Activated T-cell treated with anti-CD3 and anti-CD28 coated beads, Interleukin-2, amount 50 U/mL, for 4 hours (primary cell): ENCODE measurements at regions not wholly inside any gene's neighbourhood (a gene's known extent, or its start where the extent isn't known, plus 50 kb on each side); places are given as distances from the start of the nearest gene placed in this dataset.

Source experiments
- ATAC-seq, 2 donors: fragments of 200-7000 bp; cut with Tn5 transposase; one replicate each; pipeline ENCODE4 v1.10.0; 2021
- DNase-seq: peaks from one replicate; pipeline ENCODE4 v3.0.0-alpha.2; 2020
- H3K27me3 Mint-ChIP-seq: one replicate; pipeline ENCODE4 v1.8.0; 2021; ENCODE audit warnings: low read depth, mixed read lengths
- H3K36me3 Mint-ChIP-seq: one replicate; pipeline ENCODE4 v1.8.0; 2022; ENCODE audit warnings: mixed read lengths; ENCODE audit not compliant: insufficient read depth
- H3K4me1 Mint-ChIP-seq: one replicate; pipeline ENCODE4 v1.8.0; 2021; ENCODE audit warnings: low read depth, mixed read lengths
- H3K4me3 Mint-ChIP-seq: one replicate; pipeline ENCODE4 v1.8.0; 2021; ENCODE audit warnings: mild to moderate bottlenecking, moderate library complexity, mixed read lengths
- H3K9me3 Mint-ChIP-seq: one replicate; pipeline ENCODE4 v1.8.0; 2021; ENCODE audit warnings: mixed read lengths

DNA sequence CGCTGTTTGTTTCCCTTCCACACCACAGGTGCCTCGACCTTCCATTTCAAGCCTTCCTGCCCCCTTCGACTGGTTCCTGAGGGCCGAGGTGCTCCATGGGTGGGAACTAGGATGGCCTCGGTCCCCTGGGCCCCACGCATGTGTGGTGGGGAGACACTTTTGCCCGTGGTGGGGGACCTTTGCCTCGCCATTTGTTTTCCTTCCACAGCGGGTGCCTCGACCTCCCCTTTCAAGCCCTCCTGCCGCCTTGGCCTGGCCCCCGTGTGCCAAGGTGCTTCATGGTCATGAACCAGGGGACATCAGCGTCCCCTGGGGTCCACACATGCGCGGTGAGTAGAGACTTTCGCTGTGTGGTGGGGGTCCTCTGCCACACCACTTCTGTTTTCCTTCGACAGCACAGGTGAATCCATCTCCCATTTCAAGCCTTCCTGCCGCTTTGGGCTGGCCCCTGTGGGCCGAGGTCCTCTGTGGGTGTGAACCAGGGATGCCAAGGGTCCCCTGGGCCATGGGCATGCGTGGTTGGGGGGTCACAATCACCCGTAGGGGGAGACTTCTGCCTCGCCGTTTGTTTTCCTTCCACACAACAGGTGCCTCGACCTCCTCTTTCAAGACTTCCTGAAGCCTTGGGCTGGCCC, 364.4 kb downstream of the ALG10 start:
- Mint-ChIP-seq H3K4me1 (no peaks in the 10 kb centered on the region), H3K4me3 (no peak overlapping the region), H3K27me3 (no peaks in the 10 kb centered on the region), H3K36me3 (peaks cover 1% of the 10 kb centered on the region), H3K9me3 (peaks cover 16% of the 10 kb centered on the region)
- DNase-seq (no peak), ATAC-seq (no peak)

DNA sequence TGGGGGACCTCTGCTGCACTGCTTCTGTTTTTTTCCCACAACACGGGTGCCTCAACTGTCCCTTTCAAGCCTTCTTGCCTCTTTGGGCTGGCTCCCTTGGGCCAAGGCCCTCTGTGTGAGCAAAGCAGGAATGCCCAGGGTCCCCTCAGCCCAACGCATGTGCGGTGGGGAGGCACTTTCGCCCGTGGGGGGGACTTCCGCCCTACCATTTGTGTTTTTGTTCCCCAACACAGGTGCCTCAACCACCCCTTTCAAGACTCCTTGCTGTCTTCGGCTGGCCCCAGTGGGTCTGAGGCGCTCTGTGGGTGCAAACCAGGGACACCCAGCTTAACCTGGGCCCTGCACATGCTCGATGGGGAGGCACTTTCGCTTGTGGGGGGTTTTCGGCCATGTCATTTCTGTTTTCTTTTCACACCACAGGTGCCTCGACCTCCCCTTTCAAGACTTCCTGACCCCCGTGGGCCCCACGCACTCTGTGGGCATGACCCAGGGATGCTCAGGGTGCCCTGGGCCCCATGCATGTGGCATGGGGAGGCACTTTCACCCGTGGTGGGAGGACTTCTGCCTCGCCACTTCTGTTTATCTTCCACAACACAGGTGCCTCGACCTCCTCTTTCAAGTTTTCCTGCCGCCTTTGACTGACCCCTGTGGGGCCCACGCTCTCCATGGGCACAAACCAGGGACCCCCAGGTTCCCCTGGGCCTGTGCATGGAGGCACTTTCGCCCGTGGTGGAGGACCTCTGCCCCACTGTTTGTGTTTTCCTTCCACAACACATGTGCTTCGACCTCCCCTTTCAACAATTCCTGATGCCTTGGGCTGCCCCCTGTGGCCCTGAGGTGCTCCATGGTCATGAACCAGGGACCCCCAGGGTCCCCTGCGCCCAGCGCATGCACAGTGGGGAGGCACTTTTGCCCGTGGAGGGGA, 365.7 kb downstream of the ALG10 start:
- no peak for DNase-seq
- H3K4me1 Mint-ChIP-seq: no peaks in the 10 kb centered on the region
- peaks cover 1% of the 10 kb centered on the region for H3K36me3 Mint-ChIP-seq
- H3K9me3 Mint-ChIP-seq: peaks cover 13% of the 10 kb centered on the region
- no peaks in the 10 kb centered on the region for H3K27me3 Mint-ChIP-seq
- H3K4me3 Mint-ChIP-seq: no peak overlapping the region
- ATAC-seq: no peak

DNA sequence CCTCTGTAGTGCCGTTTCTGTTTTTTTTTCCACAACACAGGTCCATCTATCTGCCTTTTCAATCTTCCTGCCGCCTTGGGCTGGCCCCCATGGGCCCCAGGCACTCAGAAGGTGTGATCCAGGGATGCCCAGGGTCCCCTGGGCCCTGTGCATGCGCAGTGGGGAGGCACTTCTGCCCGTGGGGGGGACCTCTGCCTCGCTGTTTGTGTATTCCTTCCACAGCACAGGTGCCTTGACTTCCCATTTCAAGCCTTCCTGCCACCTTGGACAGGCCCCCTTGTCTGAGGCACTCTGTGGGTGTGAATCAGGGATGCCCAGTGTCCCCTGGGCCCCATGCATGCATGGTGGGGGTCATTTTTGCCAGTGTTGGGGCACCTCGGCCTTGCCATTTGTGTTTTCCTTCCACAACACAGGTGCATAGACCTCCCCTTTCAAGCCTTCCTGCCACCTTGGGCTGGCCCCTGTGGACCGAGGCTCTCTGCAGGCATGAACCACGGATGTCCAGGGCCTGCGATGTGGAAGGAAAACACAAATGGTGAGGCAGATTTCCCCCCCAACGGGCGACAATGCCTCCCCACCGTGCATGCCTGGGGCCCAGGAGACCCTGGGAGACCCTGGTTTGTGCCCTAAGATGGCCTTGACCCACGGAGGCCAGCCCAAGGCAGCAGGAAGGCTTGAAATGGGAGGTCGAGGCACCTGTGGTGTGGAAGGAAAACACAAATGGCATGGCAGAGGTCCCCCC, 366.5 kb downstream of the ALG10 start:
- no peak overlapping the region for H3K4me3 Mint-ChIP-seq
- H3K27me3 Mint-ChIP-seq: no peaks in the 10 kb centered on the region
- peaks cover 13% of the 10 kb centered on the region for H3K9me3 Mint-ChIP-seq
- DNase-seq (no peak), ATAC-seq (no peak)
- H3K36me3 Mint-ChIP-seq: peaks cover 1% of the 10 kb centered on the region
- H3K4me1 Mint-ChIP-seq: no peaks in the 10 kb centered on the region

DNA sequence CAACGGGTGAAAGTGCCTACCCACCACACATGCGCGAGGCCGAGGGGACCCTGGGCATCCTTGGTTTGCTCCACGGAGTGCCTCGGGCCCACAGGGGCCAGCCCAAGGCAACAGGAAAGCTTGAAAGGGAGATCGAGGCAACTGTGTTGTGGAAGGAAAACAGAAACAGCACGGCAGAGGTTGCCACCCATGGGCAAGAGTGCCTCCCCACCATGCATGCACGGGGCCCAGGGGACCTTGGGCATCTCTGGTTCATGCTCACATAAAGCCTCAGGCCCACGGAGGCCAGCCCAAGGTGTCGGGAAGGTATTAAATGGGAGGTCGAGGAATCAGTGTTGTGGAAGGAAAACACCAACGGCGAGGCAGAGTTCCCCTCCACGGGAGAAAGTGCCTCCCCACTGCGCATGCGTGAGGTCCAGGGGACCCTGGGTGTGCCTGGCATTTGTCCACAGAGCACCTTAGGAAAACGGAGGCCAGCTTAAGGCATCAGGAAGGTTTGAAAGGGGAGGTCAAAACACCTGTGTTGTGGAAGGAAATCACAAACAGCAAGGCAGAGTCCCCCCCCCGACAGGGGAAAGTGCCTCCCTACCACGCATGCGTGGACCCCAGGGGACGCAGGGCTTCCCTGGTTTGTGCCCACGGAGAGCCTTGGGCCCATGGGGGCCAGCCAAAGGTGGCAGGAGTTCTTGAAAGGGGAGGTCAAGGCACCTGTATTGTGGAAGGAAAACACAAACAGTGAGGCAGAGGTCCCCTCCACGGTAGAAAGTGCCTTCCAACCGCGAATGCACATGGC, 367.3 kb downstream of the ALG10 start:
- ATAC-seq: no peak
- H3K9me3 Mint-ChIP-seq: peaks cover 13% of the 10 kb centered on the region
- DNase-seq: no peak
- H3K4me3 Mint-ChIP-seq: no peak overlapping the region
- H3K4me1 Mint-ChIP-seq: no peaks in the 10 kb centered on the region
- peaks cover 1% of the 10 kb centered on the region for H3K36me3 Mint-ChIP-seq
- H3K27me3 Mint-ChIP-seq: no peaks in the 10 kb centered on the region

DNA sequence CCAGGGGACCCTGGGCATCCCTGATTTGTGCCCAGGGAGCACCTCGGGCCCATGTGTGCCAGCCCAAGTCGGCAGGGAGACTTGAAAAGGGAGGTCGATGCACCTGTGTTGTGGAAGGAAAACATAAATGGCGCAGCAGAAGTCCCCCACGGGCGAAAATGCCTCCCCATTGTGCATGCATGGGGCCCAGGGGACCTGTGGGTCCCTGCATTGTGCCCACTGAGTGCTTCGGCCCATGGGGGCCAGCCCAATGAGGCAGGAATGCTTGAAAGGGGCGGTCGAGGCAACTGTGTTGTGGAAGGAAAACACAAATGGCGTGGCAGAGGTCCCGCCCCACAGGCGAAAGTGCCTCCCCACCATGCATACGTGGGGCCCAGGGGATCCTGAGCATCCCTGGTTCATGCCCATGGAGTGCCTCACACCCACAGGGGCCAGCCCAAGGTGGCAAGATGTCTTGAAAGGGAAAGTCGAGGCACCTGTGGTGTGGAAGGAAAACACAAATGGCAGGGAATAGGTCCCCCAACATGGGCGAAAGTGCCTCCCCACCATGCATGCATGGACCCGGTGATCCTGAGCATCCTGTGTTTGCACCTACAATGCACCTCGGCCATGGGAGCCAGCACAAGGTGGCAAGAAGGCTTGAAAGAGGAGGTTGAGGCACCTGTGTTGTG, 368.0 kb downstream of the ALG10 start:
- DNase-seq (no peak), ATAC-seq (no peak)
- Mint-ChIP-seq H3K4me1 (no peaks in the 10 kb centered on the region), H3K4me3 (no peak overlapping the region), H3K36me3 (peaks cover 1% of the 10 kb centered on the region), H3K27me3 (no peaks in the 10 kb centered on the region), H3K9me3 (peaks cover 10% of the 10 kb centered on the region)

DNA sequence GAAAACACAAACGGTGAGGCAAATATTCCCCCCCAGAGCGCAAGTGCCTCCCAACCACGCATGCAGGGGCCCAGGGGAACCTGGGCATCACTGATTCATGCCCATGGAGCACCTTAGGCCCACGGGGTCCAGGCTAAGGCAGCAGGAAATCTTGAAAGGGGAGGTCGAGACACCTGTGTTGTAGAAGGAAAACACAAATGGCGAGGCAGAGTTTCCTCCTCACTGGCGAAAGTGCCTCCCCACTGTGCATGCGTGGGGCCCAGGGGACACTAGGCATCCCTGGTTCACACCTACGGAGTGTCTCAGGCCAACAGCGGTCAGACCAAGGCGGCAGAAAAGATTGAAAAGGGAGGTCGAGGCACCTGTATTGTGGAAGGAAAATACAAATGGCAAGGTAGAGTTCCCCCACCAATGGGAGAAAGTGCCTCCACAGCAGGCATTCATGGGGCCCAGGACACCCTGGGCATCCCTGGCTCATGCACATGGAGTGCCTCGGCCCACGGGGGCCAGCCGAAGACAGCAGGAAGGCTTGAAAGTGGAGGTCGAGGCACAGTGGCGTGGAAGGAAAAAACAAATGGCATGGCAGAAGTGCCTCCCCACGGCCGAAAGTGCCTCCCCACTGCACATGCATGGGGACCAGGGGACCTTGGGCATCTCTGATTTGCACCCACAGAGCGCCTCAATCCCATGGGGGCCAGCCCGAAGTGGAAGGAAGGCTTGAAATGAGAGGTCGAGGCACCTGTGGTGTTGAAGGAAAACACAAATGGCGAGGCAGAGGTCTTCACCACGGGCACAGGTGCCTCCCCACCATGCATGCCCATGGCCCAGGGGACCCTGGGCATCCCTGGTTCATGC, 368.8 kb downstream of the ALG10 start:
- no peaks in the 10 kb centered on the region for H3K27me3 Mint-ChIP-seq
- peaks cover 5% of the 10 kb centered on the region for H3K9me3 Mint-ChIP-seq
- no peak for ATAC-seq
- H3K4me3 Mint-ChIP-seq: no peak overlapping the region
- H3K36me3 Mint-ChIP-seq: peaks cover 1% of the 10 kb centered on the region
- no peaks in the 10 kb centered on the region for H3K4me1 Mint-ChIP-seq
- DNase-seq: no peak

DNA sequence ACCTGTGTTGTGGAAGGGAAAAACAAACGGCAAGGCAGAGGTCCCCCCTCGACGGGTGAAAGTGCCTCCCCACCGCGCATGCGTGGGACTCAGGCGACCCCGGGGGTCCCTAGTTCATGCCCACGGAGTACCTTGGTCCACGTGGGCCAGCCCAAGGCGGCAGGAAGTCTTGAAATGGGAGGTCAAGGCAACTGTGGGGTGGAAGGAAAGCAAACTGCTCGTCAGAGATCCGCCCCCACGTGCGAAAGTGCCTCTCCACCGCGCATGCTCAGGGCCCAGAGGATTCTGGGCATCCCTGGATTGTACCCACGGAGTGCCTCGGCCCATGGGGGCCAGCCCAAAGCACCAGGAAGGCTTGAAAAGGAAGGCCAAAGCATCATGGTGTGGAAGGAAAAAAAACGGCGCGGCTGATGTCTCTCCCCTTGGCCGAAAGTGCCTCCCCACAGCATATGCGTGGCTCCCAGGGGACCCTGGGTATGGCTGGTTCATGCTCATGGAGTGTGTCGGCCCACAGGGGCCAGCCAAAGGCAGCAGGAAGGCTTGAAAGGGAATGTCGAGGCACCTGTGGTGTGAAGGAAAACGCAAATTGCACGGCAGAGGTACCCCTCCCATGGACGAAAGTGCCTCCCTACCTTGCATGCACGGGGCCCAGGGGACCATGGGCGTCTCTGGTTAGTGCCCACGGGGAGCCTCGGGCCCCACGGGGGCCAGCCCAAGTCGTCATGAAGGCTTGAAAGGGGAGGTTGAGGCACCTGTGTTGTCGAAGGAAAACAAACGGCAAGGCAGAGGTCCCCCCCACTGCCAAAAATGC, 369.7 kb downstream of the ALG10 start:
- H3K27me3 Mint-ChIP-seq: no peaks in the 10 kb centered on the region
- no peaks in the 10 kb centered on the region for H3K4me1 Mint-ChIP-seq
- no peak overlapping the region for H3K4me3 Mint-ChIP-seq
- ATAC-seq (no peak), DNase-seq (no peak)
- no peaks in the 10 kb centered on the region for H3K9me3 Mint-ChIP-seq
- peaks cover 1% of the 10 kb centered on the region for H3K36me3 Mint-ChIP-seq

DNA sequence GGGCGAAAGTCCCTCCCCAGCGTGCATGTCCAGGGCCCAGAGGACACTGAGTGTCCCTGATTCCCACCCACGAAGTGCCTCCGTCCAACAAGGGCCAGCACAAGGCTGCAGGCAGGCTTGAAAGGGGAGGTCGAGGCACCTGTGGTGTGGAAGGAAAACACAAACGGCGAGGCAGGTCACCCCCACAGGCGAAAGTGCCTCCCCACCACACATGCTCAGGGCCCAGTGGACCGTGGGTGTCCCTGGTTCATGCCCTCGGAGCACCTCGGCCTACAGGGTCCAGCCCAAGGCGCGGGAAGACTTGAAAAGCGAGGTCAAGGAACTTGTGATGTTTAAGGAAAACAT, 370.4 kb downstream of the ALG10 start:
- no peak overlapping the region for H3K4me3 Mint-ChIP-seq
- H3K4me1 Mint-ChIP-seq: no peaks in the 10 kb centered on the region
- no peaks in the 10 kb centered on the region for H3K27me3 Mint-ChIP-seq
- ATAC-seq (no peak), DNase-seq (peak; percentile 3)
- H3K36me3 Mint-ChIP-seq: peaks cover 1% of the 10 kb centered on the region
- no peaks in the 10 kb centered on the region for H3K9me3 Mint-ChIP-seq

DNA sequence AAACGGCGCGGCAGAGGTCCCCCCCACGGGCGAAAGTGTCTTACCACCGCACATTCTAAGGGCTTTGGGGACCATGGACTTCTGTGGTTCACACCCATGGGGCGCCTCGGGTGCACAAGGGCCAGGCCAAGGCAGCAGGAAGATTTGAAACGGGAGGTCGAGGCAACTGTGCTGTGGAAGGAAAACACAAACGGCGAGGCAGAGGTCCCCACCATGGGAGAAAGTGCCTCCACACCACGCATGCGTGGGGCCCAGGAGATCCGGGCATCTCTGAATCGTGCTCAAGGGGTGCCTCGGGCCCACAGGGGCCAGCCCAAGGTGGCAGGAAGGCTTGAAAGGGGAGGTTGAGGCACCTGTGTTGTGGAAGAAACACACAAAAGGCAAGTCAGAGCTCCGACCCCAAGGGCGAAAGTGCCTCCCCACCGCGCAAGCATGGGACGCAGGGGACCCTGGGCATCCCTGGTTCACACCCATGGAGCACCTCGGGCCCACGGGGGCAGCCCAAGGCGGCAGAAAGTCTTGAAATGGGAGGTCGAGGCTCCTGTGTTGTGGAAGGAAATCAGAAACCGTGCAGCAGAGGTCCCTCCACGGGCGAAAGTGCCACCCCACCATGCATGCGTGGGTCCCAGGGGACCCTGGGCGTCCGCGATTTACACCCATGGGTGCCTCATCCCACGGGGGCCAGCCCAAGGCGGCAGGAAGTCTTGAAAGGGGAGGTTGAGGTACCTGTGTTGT, 371.0 kb downstream of the ALG10 start:
- Mint-ChIP-seq H3K36me3 (peaks cover 1% of the 10 kb centered on the region), H3K4me1 (no peaks in the 10 kb centered on the region), H3K27me3 (no peaks in the 10 kb centered on the region), H3K4me3 (no peak overlapping the region), H3K9me3 (no peaks in the 10 kb centered on the region)
- DNase-seq (no peak), ATAC-seq (no peak)

DNA sequence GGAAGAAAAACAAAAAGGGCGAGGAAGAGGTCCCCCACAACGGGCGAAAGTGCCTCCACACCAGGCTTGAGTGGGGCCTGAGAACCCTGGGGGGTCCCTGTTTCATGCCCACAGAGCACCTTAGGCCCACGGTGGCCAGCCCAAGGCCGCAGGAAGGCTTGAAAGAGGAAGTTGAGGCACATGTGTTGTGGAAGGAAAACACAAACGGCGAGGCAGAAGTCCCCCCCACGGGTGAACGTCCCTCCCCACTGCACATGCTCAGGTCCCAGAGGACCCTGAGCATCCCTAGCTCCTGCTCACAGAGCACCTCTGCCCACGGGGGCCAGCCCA, 371.5 kb downstream of the ALG10 start:
- peaks cover 1% of the 10 kb centered on the region for H3K36me3 Mint-ChIP-seq
- no peaks in the 10 kb centered on the region for H3K27me3 Mint-ChIP-seq
- no peaks in the 10 kb centered on the region for H3K9me3 Mint-ChIP-seq
- DNase-seq (no peak), ATAC-seq (no peak)
- no peaks in the 10 kb centered on the region for H3K4me1 Mint-ChIP-seq
- H3K4me3 Mint-ChIP-seq: no peak overlapping the region

DNA sequence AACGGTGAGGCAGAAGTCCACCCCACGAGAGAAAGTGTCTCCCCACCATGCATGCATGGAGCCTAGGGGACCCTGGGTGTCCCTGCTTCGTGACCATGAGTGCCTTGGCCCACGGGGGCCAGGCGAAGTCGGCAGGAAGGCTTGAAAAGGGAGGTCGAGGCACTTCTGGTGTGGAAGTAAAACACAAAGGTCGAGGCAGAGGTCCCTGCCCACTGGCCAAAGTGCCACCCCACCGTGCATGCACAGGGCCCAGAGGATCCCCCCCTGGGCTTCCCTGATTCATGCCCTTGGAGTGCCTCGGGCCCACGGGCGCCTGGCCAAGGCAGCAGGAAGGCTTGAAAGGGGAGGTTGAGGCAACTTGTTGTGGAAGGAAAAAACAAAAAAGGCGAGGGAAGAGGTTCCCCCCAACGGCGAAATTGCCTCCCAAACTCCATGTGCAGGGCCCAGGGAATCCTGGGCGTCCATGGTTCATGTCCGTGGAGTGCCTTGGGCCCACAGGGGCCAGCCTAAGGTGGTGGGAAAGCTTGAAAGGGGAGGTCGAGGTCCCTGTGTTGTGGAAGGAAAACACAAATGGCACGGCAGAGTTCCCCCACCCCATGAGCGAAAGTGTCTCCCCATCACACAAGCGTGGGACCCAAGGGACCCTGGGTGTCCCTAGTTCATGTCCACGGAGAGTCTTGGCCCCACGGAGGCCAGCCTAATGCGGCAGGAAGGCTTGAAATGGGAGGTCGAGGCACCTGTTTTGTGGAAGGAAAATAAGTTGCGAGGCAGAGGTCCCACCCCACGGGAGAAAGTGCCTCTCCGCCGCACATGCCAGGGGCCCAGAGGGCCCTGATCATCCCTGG, 372.1 kb downstream of the ALG10 start:
- Mint-ChIP-seq H3K9me3 (no peaks in the 10 kb centered on the region), H3K27me3 (no peaks in the 10 kb centered on the region), H3K4me3 (no peak overlapping the region), H3K36me3 (peaks cover 1% of the 10 kb centered on the region), H3K4me1 (no peaks in the 10 kb centered on the region)
- ATAC-seq (no peak), DNase-seq (peak; percentile 2)
